Stimulated activated naive B cell treated with anti-CD40 and anti-IgM and Interleukin-4, amounts not matched to agents 10 μg/mL and 1 μg/mL and 100 μg/mL, for 72 hours (primary cell): ENCODE measurements at regions not wholly inside any gene's neighbourhood (a gene's known extent, or its start where the extent isn't known, plus 50 kb on each side); places are given as distances from the start of the nearest gene placed in this dataset.

Experiments used
- ATAC-seq, 2 donors: fragments of 150-1000 bp; cut with Tn5 transposase; replicated peaks; 2 replicates each; pipeline ENCODE4 v1.10.0; 2021; ENCODE audit warnings: moderate library complexity in 1 of 2
- DNase-seq: peaks from one replicate; pipeline ENCODE4 v3.0.0; 2021
- H3K27ac Mint-ChIP-seq: one replicate; pipeline ENCODE4 v1.8.0; 2022; ENCODE audit warnings: mild to moderate bottlenecking, mixed read lengths
- H3K27me3 Mint-ChIP-seq, 2 donors: one replicate each; pipeline ENCODE4 v1.8.0; 2022; ENCODE audit warnings: mixed read lengths in 2 of 2
- H3K36me3 Mint-ChIP-seq, 2 donors: one replicate each; pipeline ENCODE4 v1.8.0; 2022; ENCODE audit warnings: mixed read lengths in 2 of 2, mild to moderate bottlenecking in 1 of 2
- H3K4me1 Mint-ChIP-seq, 2 donors: one replicate each; pipeline ENCODE4 v1.8.0; 2022; ENCODE audit warnings: mixed read lengths in 2 of 2, mild to moderate bottlenecking in 1 of 2
- H3K4me3 Mint-ChIP-seq, 2 donors: one replicate each; pipeline ENCODE4 v1.8.0; 2022; ENCODE audit warnings: mild to moderate bottlenecking in 2 of 2, mixed read lengths in 2 of 2, moderate library complexity in 1 of 2
- H3K9me3 Mint-ChIP-seq, 2 donors: one replicate each; pipeline ENCODE4 v1.8.0; 2022; ENCODE audit warnings: mixed read lengths in 2 of 2, mild to moderate bottlenecking in 1 of 2

GRCh38 chr10:109207361-109207760 is 716.0 kb downstream of the XPNPEP1 start:
- Mint-ChIP-seq H3K36me3 (no peaks in the 10 kb centered on the region), H3K9me3 (peaks cover 2 to 4% of the 10 kb centered on the region in 2 donors), H3K27ac (no peak overlapping the region), H3K4me3 (no peak overlapping the region), H3K27me3 (no peaks in the 10 kb centered on the region), H3K4me1 (no peaks in the 10 kb centered on the region)
- no peak for DNase-seq
- no peak for ATAC-seq

- Mint-ChIP-seq H3K27me3 (no peaks in the 10 kb centered on the region), H3K27ac (no peak overlapping the region), H3K4me3 (no peak overlapping the region), H3K36me3 (no peaks in the 10 kb centered on the region), H3K4me1 (no peaks in the 10 kb centered on the region), H3K9me3 (peaks cover 2 to 3% of the 10 kb centered on the region in 2 donors)
- DNase-seq, result no peak
- no peak for ATAC-seq
Observed at GRCh38 chr10:109205929-109206585, 717.3 kb downstream of the XPNPEP1 start.

GRCh38 chr10:109203646-109204353 is 719.5 kb downstream of the XPNPEP1 start:
- no peaks in the 10 kb centered on the region for H3K36me3 Mint-ChIP-seq
- no peak overlapping the region for H3K27ac Mint-ChIP-seq
- DNase-seq (no peak), ATAC-seq (no peak)
- no peaks in the 10 kb centered on the region for H3K4me1 Mint-ChIP-seq
- H3K4me3 Mint-ChIP-seq, result no peak overlapping the region
- no peaks in the 10 kb centered on the region for H3K9me3 Mint-ChIP-seq
- H3K27me3 Mint-ChIP-seq, result no peaks in the 10 kb centered on the region

GRCh38 chr10:109202111-109202510 is 721.2 kb downstream of the XPNPEP1 start:
- H3K27me3 Mint-ChIP-seq, result no peaks in the 10 kb centered on the region
- peaks cover 0 to 4% of the 10 kb centered on the region in 2 donors for H3K9me3 Mint-ChIP-seq
- no peaks in the 10 kb centered on the region for H3K4me1 Mint-ChIP-seq

GRCh38 chr10:109200646-109201045 is 722.7 kb downstream of the XPNPEP1 start:
- no peaks in the 10 kb centered on the region for H3K4me1 Mint-ChIP-seq

More at GRCh38 chr10:109202111-109202510, 721.2 kb downstream of the XPNPEP1 start:
- ATAC-seq (no peak), DNase-seq (no peak)
- Mint-ChIP-seq H3K4me3 (no peak overlapping the region), H3K27ac (no peak overlapping the region), H3K36me3 (no peaks in the 10 kb centered on the region)

GRCh38 chr10:109191823-109192222 is 731.5 kb downstream of the XPNPEP1 start:
- no peaks in the 10 kb centered on the region for H3K36me3 Mint-ChIP-seq
- no peaks in the 10 kb centered on the region for H3K4me1 Mint-ChIP-seq
- H3K9me3 Mint-ChIP-seq, result peaks cover 8 to 9% of the 10 kb centered on the region in 2 donors
- DNase-seq (no peak), ATAC-seq (no peak)
- H3K4me3 Mint-ChIP-seq, result no peak overlapping the region
- no peaks in the 10 kb centered on the region for H3K27me3 Mint-ChIP-seq
- no peak overlapping the region for H3K27ac Mint-ChIP-seq

More at GRCh38 chr10:109200646-109201045, 722.7 kb downstream of the XPNPEP1 start:
- Mint-ChIP-seq H3K4me3 (no peak overlapping the region), H3K9me3 (peaks cover 0 to 4% of the 10 kb centered on the region in 2 donors), H3K27ac (no peak overlapping the region), H3K27me3 (no peaks in the 10 kb centered on the region), H3K36me3 (no peaks in the 10 kb centered on the region)
- ATAC-seq (no peak), DNase-seq (no peak)

GRCh38 chr10:109191341-109191740 is 732.0 kb downstream of the XPNPEP1 start:
- DNase-seq (no peak), ATAC-seq (no peak)
- no peak overlapping the region for H3K4me3 Mint-ChIP-seq
- no peaks in the 10 kb centered on the region for H3K27me3 Mint-ChIP-seq
- H3K27ac Mint-ChIP-seq, result peak overlapping the region; percentile 33
- no peaks in the 10 kb centered on the region for H3K36me3 Mint-ChIP-seq
- peaks cover 10 to 11% of the 10 kb centered on the region in 2 donors for H3K9me3 Mint-ChIP-seq
- H3K4me1 Mint-ChIP-seq, result no peaks in the 10 kb centered on the region

GRCh38 chr10:109187677-109188076 is 735.6 kb downstream of the XPNPEP1 start:
- Mint-ChIP-seq H3K9me3 (peaks cover 21% of the 10 kb centered on the region in 2 donors), H3K36me3 (no peaks in the 10 kb centered on the region), H3K27me3 (no peaks in the 10 kb centered on the region), H3K4me1 (no peaks in the 10 kb centered on the region), H3K4me3 (no peak overlapping the region), H3K27ac (no peak overlapping the region)
- no peak for ATAC-seq
- DNase-seq, result no peak

GRCh38 chr10:109183366-109183765 is 739.9 kb downstream of the XPNPEP1 start:
- H3K9me3 Mint-ChIP-seq, result peaks cover 21% of the 10 kb centered on the region in 2 donors
- no peak overlapping the region for H3K4me3 Mint-ChIP-seq
- H3K4me1 Mint-ChIP-seq, result no peaks in the 10 kb centered on the region
- ATAC-seq (no peak), DNase-seq (no peak)
- no peak overlapping the region for H3K27ac Mint-ChIP-seq
- H3K36me3 Mint-ChIP-seq, result no peaks in the 10 kb centered on the region
- H3K27me3 Mint-ChIP-seq, result no peaks in the 10 kb centered on the region

GRCh38 chr10:109178591-109178990 is 744.7 kb downstream of the XPNPEP1 start:
- Mint-ChIP-seq H3K36me3 (no peaks in the 10 kb centered on the region), H3K4me1 (no peaks in the 10 kb centered on the region), H3K27me3 (no peaks in the 10 kb centered on the region), H3K27ac (no peak overlapping the region), H3K4me3 (no peak overlapping the region), H3K9me3 (peaks cover 8 to 9% of the 10 kb centered on the region in 2 donors)
- DNase-seq (no peak), ATAC-seq (no peak)

- no peaks in the 10 kb centered on the region for H3K27me3 Mint-ChIP-seq
- H3K4me3 Mint-ChIP-seq, result no peak overlapping the region
- DNase-seq, result no peak
- H3K4me1 Mint-ChIP-seq, result no peaks in the 10 kb centered on the region
- ATAC-seq, result no peak
- no peaks in the 10 kb centered on the region for H3K36me3 Mint-ChIP-seq
- no peak overlapping the region for H3K27ac Mint-ChIP-seq
- peaks cover 5 to 6% of the 10 kb centered on the region in 2 donors for H3K9me3 Mint-ChIP-seq
Observed at GRCh38 chr10:109174526-109174925, 748.8 kb downstream of the XPNPEP1 start.

- DNase-seq (no peak), ATAC-seq (no peak)
- no peaks in the 10 kb centered on the region for H3K36me3 Mint-ChIP-seq
- H3K4me3 Mint-ChIP-seq, result no peak overlapping the region
- peaks cover 5 to 6% of the 10 kb centered on the region in 2 donors for H3K9me3 Mint-ChIP-seq
- no peaks in the 10 kb centered on the region for H3K27me3 Mint-ChIP-seq
- no peaks in the 10 kb centered on the region for H3K4me1 Mint-ChIP-seq
- no peak overlapping the region for H3K27ac Mint-ChIP-seq
Observed at GRCh38 chr10:109173937-109174336, 749.4 kb downstream of the XPNPEP1 start.

- H3K36me3 Mint-ChIP-seq, result no peaks in the 10 kb centered on the region
- ATAC-seq, result no peak
Observed at GRCh38 chr10:109173121-109173520, 750.2 kb downstream of the XPNPEP1 start.

GRCh38 chr10:109166935-109167334 is 756.4 kb downstream of the XPNPEP1 start:
- Mint-ChIP-seq H3K27ac (no peak overlapping the region), H3K4me1 (no peaks in the 10 kb centered on the region), H3K36me3 (no peaks in the 10 kb centered on the region), H3K9me3 (peaks cover 0 to 5% of the 10 kb centered on the region in 2 donors), H3K27me3 (no peaks in the 10 kb centered on the region), H3K4me3 (no peak overlapping the region)
- ATAC-seq (no peak), DNase-seq (no peak)

More at GRCh38 chr10:109173121-109173520, 750.2 kb downstream of the XPNPEP1 start:
- H3K27ac Mint-ChIP-seq, result no peak overlapping the region
- H3K4me1 Mint-ChIP-seq, result no peaks in the 10 kb centered on the region
- peaks cover 5 to 6% of the 10 kb centered on the region in 2 donors for H3K9me3 Mint-ChIP-seq
- no peaks in the 10 kb centered on the region for H3K27me3 Mint-ChIP-seq
- no peak overlapping the region for H3K4me3 Mint-ChIP-seq
- DNase-seq, result no peak

GRCh38 chr10:109159351-109159750 is 764.0 kb downstream of the XPNPEP1 start:
- Mint-ChIP-seq H3K4me3 (no peak overlapping the region), H3K27ac (no peak overlapping the region), H3K27me3 (no peaks in the 10 kb centered on the region), H3K36me3 (no peaks in the 10 kb centered on the region), H3K4me1 (no peaks in the 10 kb centered on the region), H3K9me3 (peaks cover 0 to 4% of the 10 kb centered on the region in 2 donors)
- no peak for DNase-seq
- ATAC-seq, result no peak
